DND-41 (cell line): ENCODE measurements at regions not wholly inside any gene's neighbourhood (a gene's known extent, or its start where the extent isn't known, plus 50 kb on each side); places are given as distances from the start of the nearest gene placed in this dataset.
"Not testable (repeated sequence)": the region's sequence is repeated elsewhere in the genome, so short reads cannot be mapped to it uniquely, and the experiment has no call there.

Experiments used
- ATAC-seq: fragments of 200-7000 bp; cut with Tn5 transposase; 3 replicates; pipeline ENCODE4 v1.9.1; 2021; ENCODE audit warnings: low read depth; ENCODE audit not compliant: insufficient read depth
- DNase-seq: peaks from one replicate; pipeline ENCODE4 v3.0.0-alpha.2; 2020
- H2AFZ ChIP-seq: 2 replicates; pipeline ENCODE4 v1.6.0; 2012; ENCODE audit warnings: low read depth, low read length
- H3K27ac ChIP-seq: 2 replicates; pipeline ENCODE4 v1.5.1; 2012; ENCODE audit warnings: low read length, inconsistent platforms
- H3K27me3 ChIP-seq: fragments of 200-600 bp; sonication (generic); 2 replicates; pipeline ENCODE4 v1.6.0; 2012; ENCODE audit warnings: low read length, mild to moderate bottlenecking, inconsistent platforms; ENCODE audit not compliant: insufficient read depth, poor library complexity
- H3K36me3 ChIP-seq: 2 replicates; pipeline ENCODE4 v1.5.1; 2012; ENCODE audit warnings: low read length, inconsistent platforms; ENCODE audit not compliant: insufficient read depth
- H3K4me1 ChIP-seq: 2 replicates; pipeline ENCODE4 v1.5.1; 2012; ENCODE audit warnings: mild to moderate bottlenecking, low read length; ENCODE audit not compliant: insufficient read depth
- H3K4me2 ChIP-seq: 2 replicates; pipeline ENCODE4 v1.6.0; 2012; ENCODE audit warnings: mild to moderate bottlenecking, moderate library complexity, low read length, inconsistent platforms; ENCODE audit not compliant: insufficient read depth
- H3K4me3 ChIP-seq, 2 experiments: fragments of 200-600 bp in 1 of 2; shearing (Covaris generic) in 1 of 2; 2 replicates each; pipeline ENCODE4 v1.5.1; 2012 to 2016; ENCODE audit warnings: inconsistent platforms in 2 of 2, low read length in 2 of 2, mild to moderate bottlenecking in 2 of 2, low read depth in 1 of 2, moderate library complexity in 1 of 2
- H3K79me2 ChIP-seq: 2 replicates; pipeline ENCODE4 v1.6.0; 2012; ENCODE audit warnings: low read length, inconsistent platforms; ENCODE audit not compliant: insufficient read depth
- H3K9ac ChIP-seq: 2 replicates; pipeline ENCODE4 v1.6.0; 2012; ENCODE audit warnings: low read depth, mild to moderate bottlenecking, inconsistent platforms, low read length, moderate library complexity
- H3K9me3 ChIP-seq: 2 replicates; pipeline ENCODE4 v1.5.1; 2012; ENCODE audit warnings: low read length, moderate library complexity, mild to moderate bottlenecking, inconsistent platforms; ENCODE audit not compliant: insufficient read depth, severe bottlenecking
- H4K20me1 ChIP-seq: 2 replicates; pipeline ENCODE4 v1.6.0; 2012; ENCODE audit warnings: low read length; ENCODE audit not compliant: insufficient read depth
- EZH2 ChIP-seq: IDR thresholded peaks from 3 replicates; pipeline ENCODE4 v1.6.1; 2012; ENCODE audit warnings: borderline replicate concordance, low read depth, mild to moderate bottlenecking, moderate library complexity, low read length, inconsistent platforms; ENCODE audit not compliant: severe bottlenecking
- TF ChIP-seq, protein P1 (sequence below): IDR thresholded peaks from 2 replicates; pipeline ENCODE4 v1.5.1; 2012; ENCODE audit warnings: borderline replicate concordance, low read length, moderate library complexity, mild to moderate bottlenecking; ENCODE audit not compliant: poor library complexity, severe bottlenecking; ENCODE audit errors: extremely low read depth

DNA sequence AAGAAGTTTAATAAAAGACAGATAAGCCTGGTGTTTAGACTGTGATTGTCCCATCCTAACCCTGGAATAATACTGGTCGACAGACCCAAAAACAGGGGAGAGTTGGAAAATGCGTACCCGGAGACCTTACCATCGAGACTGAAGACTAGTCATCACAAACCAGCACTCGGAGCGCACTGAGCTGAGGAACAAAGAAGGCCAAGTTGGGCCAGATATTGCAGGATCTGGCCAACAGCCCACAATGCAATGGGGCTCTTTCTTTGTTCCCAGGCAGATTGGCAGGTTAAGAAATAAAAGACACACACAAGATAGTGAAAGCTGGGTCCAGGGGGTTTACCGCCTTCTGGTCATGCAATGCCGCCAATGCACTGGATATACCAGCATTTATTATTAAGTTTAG is 188.7 kb upstream of the RAI14 start:
- DNase-seq: no peak
- H3K4me1 ChIP-seq: no peaks in the 10 kb centered on the region
- H3K4me3 ChIP-seq: no peak overlapping the region
- H3K9me3 ChIP-seq: no peaks in the 10 kb centered on the region
- no peak overlapping the region for H3K27ac ChIP-seq
- no peak overlapping the region for H2AFZ ChIP-seq
- H3K9ac ChIP-seq: no peak overlapping the region
- no peaks in the 10 kb centered on the region for H3K36me3 ChIP-seq
- no peaks in the 10 kb centered on the region for H3K79me2 ChIP-seq
- H3K27me3 ChIP-seq: no peaks in the 10 kb centered on the region
- TF ChIP-seq EZH2: no peak
- TF ChIP-seq, protein P1, sequence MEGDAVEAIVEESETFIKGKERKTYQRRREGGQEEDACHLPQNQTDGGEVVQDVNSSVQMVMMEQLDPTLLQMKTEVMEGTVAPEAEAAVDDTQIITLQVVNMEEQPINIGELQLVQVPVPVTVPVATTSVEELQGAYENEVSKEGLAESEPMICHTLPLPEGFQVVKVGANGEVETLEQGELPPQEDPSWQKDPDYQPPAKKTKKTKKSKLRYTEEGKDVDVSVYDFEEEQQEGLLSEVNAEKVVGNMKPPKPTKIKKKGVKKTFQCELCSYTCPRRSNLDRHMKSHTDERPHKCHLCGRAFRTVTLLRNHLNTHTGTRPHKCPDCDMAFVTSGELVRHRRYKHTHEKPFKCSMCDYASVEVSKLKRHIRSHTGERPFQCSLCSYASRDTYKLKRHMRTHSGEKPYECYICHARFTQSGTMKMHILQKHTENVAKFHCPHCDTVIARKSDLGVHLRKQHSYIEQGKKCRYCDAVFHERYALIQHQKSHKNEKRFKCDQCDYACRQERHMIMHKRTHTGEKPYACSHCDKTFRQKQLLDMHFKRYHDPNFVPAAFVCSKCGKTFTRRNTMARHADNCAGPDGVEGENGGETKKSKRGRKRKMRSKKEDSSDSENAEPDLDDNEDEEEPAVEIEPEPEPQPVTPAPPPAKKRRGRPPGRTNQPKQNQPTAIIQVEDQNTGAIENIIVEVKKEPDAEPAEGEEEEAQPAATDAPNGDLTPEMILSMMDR: no peak
- H3K4me2 ChIP-seq: no peak overlapping the region
- H4K20me1 ChIP-seq: no peaks in the 10 kb centered on the region
- no peak for ATAC-seq

DNA sequence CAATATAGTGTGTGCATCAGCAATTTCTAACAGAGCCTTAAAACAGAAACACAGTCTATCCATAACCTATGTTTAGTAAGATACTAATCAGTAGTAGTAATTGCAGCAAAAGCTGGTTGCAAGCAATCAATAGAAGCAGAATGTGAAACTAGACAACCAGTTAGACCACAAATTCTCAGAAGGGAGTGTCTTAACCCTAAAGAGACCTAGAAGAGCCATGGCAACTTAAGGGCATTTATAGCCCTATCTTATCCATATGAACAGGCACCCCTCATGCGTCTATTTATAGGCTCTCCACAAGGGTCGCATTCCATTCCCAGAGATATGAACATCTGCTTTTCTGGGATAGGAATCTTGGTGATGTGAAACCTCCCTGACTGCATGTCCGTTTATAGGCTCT is 188.1 kb upstream of the RAI14 start:
- not testable (repeated sequence) for H3K27ac ChIP-seq, H3K9me3 ChIP-seq, H2AFZ ChIP-seq, ATAC-seq, H3K4me2 ChIP-seq, H3K4me1 ChIP-seq, H3K4me3 ChIP-seq, H3K36me3 ChIP-seq, H3K9ac ChIP-seq, H4K20me1 ChIP-seq, H3K79me2 ChIP-seq, DNase-seq, H3K27me3 ChIP-seq

GRCh38 chr5:34469971-34470370 is 186.2 kb upstream of the RAI14 start:
- Histone ChIP-seq H3K9ac (no peak overlapping the region), H3K27me3 (no peaks in the 10 kb centered on the region), H3K79me2 (no peaks in the 10 kb centered on the region), H3K4me1 (no peaks in the 10 kb centered on the region), H3K9me3 (no peaks in the 10 kb centered on the region), H3K4me3 (no peak overlapping the region), H4K20me1 (no peaks in the 10 kb centered on the region), H3K36me3 (no peaks in the 10 kb centered on the region), H2AFZ (no peak overlapping the region), H3K27ac (no peak overlapping the region), H3K4me2 (no peak overlapping the region)
- TF ChIP-seq EZH2: no peak
- TF ChIP-seq, protein P1: no peak
- ATAC-seq (no peak), DNase-seq (no peak)

DNA sequence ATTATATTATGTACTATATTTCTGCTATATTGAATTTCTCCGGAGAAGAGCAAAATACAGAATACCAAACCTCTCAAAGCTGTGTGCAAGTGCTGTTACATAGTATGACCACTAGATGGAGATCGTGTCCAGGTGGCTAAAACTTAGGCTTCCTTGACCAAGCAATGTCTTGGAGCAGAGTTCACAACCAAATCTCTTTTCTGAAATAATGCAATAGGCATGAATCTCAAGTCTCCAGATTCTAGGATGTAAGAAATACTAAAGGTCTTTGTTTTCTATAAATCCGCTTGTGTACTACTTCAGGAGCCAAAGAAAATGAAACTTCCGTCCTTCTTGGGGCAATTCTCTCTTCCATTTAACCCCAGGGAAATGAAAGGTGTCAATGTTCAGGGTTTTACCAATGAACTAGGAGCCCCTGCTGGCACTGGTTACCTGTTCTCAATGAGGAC is 181.5 kb upstream of the RAI14 start:
- H3K27ac ChIP-seq: no peak overlapping the region
- H3K36me3 ChIP-seq: no peaks in the 10 kb centered on the region
- H2AFZ ChIP-seq: no peak overlapping the region
- no peak overlapping the region for H3K4me2 ChIP-seq
- H3K9ac ChIP-seq: no peak overlapping the region
- no peaks in the 10 kb centered on the region for H3K4me1 ChIP-seq
- TF ChIP-seq, protein P1: peak; percentile 89
- no peak for TF ChIP-seq EZH2
- peak; percentile 23 for DNase-seq
- H4K20me1 ChIP-seq: no peaks in the 10 kb centered on the region
- no peaks in the 10 kb centered on the region for H3K27me3 ChIP-seq
- no peaks in the 10 kb centered on the region for H3K79me2 ChIP-seq
- no peak overlapping the region for H3K4me3 ChIP-seq
- ATAC-seq: peak; percentile 59; the same call in 1 of the 3 replicates
- no peaks in the 10 kb centered on the region for H3K9me3 ChIP-seq
